DMS 273 (cell line): ENCODE measurements at regions not wholly inside any gene's neighbourhood (a gene's known extent, or its start where the extent isn't known, plus 50 kb on each side); places are given as distances from the start of the nearest gene placed in this dataset.
"Not testable (repeated sequence)": the region's sequence is repeated elsewhere in the genome, so short reads cannot be mapped to it uniquely, and the experiment has no call there.

Experiments
- DNase-seq: peaks from one replicate; lab custom pipeline; 2025; ENCODE audit not compliant: unreplicated experiment; lab: John Stamatoyannopoulos, UW

GRCh38 chr2:143936848-143937722, 582.8 kb downstream of the ZEB2 start:
- peak; percentile 76 for DNase-seq

- no peak for DNase-seq
Observed at GRCh38 chr2:143936538-143936847, 583.4 kb downstream of the ZEB2 start.

GRCh38 chr2:143935482-143935752, 584.5 kb downstream of the ZEB2 start:
- DNase-seq = no peak

DNA sequence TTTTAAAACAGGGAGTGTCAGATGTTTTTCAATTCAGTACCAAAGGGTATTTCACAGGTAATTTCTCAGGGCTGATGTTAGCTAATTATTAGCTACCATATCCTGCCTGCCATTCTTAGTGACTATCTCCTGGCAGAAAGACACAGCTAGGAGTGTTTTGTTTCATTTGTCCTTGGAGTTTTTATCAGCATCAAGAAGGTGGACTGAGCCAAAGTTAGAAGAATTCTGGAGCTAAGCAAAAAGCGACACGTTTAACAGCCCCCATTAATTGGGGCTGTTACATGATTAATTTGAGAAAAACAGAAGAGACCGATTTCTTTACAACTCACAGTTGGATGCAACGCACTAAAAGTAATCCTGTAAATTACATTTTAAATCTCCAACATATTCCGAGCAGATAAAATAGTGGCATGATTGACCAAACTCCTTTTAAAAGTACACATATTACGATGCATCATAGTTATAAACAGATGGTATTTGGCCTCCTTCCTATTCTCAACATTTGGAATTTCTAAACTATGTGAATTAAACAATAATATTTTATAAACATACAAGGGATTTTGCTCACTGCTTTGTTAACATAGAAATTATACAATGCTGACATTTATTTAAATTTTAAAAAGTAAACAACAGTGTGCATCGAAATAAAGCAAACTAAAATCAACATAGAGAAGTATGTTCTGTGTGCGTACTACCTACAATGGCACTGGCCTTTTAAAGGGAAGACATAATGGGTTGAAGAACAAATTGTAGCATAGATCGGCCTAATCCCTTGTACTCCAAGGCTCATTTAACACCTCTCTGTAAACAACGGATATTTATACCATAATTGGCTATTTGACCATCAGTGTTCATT, 585.1 kb downstream of the ZEB2 start:
- no peak for DNase-seq

- DNase-seq = no peak
Observed at GRCh38 chr2:143933946-143934569, 585.9 kb downstream of the ZEB2 start.

GRCh38 chr2:143930891-143931290, 589.0 kb downstream of the ZEB2 start:
- no peak for DNase-seq

- DNase-seq = no peak
Observed at GRCh38 chr2:143928613-143929012, 591.3 kb downstream of the ZEB2 start.

GRCh38 chr2:143928184-143928583, 591.7 kb downstream of the ZEB2 start:
- DNase-seq = no peak

DNA sequence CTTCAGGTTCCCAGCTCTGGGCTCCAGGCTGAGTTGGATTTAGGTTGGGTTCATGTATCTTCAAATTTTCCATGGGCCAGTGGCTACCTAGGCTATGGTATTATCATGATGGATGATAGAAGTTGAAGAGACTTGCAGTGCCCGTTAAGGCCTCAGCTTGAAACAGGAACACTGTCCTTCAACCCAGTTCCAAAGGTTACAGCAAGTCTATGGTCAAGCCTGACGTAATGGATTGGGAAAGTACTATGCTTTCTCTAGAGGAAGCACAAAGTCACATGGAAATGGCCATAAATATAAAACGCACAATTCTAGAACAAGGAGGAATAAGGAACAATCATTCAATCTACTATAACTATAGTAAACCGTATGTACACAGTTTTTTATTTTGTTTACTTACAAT, 593.2 kb downstream of the ZEB2 start:
- no peak for DNase-seq

- DNase-seq = not testable (repeated sequence)
Observed at GRCh38 chr2:143922261-143922830, 597.6 kb downstream of the ZEB2 start.

GRCh38 chr2:143918465-143918989, 601.4 kb downstream of the ZEB2 start:
- DNase-seq = no peak

- DNase-seq = no peak
Observed at GRCh38 chr2:143916781-143917180, 603.1 kb downstream of the ZEB2 start.

GRCh38 chr2:143909577-143910353, 610.2 kb downstream of the ZEB2 start:
- no peak for DNase-seq

DNA sequence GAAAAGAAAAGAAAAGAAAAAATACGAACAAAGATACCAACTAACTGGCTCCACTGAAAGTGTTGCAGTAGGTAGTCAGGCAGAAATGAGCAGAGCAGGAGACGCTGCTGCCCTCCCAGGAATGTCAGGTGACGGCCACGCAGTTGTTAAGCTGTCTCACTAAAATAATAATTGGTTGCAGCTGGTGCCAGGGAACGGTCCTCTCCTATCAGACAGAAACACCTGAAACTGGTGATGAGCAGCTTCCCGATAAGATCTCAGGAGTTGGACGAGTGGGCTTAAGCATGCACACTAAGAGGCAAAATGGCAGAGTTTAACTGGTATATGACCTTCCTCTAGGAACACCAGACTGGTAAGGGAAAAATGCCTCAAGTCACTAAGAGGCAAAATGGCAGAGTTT, 611.1 kb downstream of the ZEB2 start:
- no peak for DNase-seq

DNA sequence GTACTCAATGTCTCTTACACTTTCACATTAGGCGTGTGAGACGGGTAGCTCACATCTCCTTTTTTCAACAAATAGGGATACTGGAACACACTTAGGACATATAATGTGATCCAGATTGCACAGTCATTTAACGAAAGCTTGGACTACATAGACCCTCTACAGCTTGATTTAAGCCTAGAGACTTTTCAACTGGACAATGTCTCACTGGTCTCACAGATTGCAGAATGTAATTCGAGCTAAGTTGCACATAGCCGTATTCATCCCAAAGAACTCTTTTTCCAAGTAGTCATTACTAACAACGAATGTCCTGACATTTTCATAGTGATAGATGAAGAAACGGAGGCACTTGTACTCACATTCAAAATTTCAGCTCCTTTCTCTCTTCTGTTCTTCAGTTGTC, 612.1 kb downstream of the ZEB2 start:
- no peak for DNase-seq

DNA sequence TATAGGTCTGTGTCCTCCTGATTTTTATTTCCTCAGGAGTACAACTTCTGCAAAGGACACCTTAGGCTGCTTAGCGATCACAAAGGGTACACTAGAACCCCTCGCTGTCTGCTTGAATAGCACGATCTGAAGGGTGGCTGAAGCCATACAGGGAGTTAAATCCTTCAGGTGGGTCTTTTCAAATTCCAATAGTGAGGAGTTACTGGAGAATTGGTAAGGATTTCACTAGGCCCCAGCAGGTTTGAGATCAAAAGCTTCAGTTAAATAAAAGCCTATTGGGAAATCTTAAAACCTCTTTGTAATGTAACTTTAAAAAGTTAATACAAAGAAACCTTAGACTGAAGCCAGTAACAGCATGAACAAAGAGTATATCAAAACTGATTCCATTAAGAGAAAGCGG, 613.1 kb downstream of the ZEB2 start:
- DNase-seq = no peak

GRCh38 chr2:143905587-143905986, 614.3 kb downstream of the ZEB2 start:
- DNase-seq = no peak

DNA sequence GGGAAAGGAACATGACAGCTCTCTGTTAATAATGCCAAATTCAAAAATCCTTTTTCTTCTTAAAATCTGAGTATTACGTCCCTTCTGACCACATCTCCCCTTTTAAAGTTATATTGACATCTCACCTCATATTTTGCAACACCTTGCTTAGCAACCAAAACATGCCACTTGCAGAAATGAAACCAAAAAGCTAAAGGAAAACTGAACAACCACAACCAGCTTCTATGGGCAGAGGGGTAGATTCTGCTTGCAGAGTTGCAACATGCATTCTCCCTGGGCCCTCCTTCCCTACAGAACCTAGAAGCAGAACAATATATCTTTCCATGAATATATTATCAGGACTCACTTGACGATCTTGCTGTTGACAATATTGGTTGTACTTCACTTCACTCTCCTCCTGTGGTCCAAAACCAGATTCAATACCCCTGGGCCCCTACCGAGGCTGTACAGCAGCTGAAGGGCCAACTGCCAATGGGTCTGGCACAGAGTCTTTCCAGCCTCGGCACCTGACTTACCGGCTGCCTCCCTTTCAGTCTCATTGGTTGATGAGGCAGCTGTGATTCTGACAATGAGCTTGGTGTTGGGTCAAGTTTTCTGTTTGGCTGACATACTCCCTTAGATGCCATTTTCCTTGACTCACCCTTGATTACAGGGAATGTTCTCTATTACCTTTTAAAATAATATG, 616.6 kb downstream of the ZEB2 start:
- peak; percentile 32 for DNase-seq

DNA sequence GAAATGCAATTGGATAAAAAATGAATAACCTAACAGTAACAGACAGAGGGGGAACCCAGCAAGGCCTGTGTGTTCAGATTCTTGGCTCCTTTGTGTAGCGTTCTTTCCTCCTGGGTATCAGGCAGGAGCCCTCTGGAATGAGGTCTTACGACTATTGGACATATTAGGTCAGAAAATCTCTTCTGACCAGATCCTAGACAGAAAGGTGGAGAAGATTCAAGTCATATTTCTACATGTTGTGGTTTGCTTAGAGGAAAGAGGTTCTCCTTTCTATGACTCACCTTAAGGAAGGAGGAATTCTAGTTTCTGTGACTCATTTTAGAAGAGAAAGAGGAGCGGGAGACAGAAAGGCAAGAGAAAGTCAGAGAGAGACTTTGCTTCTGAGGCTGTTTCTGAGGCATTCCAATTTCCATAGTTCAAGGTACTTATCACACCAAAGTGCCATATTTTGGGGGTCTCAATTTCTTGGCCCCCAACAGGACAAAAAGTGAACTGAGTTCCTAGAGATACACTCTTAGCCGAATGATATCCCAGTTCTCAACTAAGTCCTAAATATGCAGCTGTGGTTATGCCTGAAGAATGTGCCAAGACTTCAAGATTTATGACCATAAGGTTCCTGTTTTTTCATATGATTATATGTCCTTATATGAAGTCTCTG, 618.6 kb downstream of the ZEB2 start:
- no peak for DNase-seq

DNA sequence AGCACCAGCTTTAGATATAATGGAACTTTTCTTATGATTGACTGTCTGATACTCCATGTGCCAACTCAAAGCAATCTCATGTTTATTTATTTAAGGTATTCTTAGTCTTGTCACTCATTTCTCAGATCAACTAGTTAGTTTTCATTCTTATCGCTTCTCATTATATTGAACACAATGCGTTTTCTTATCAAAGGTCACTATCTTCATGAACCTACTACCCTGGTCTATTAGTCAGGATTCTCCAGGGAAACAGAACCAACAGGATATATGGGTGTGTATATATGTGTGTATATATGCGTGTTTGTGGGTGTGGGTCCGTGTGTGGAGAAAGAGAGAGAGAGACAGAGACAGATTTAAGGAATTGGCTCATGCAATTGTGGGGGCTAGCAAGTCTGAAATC, 619.9 kb downstream of the ZEB2 start:
- DNase-seq = no peak
